ENCODE measurements at regions not wholly inside any gene's neighbourhood (a gene's known extent, or its start where the extent isn't known, plus 50 kb on each side); places are given as distances from the start of the nearest gene placed in this dataset.

DNA sequence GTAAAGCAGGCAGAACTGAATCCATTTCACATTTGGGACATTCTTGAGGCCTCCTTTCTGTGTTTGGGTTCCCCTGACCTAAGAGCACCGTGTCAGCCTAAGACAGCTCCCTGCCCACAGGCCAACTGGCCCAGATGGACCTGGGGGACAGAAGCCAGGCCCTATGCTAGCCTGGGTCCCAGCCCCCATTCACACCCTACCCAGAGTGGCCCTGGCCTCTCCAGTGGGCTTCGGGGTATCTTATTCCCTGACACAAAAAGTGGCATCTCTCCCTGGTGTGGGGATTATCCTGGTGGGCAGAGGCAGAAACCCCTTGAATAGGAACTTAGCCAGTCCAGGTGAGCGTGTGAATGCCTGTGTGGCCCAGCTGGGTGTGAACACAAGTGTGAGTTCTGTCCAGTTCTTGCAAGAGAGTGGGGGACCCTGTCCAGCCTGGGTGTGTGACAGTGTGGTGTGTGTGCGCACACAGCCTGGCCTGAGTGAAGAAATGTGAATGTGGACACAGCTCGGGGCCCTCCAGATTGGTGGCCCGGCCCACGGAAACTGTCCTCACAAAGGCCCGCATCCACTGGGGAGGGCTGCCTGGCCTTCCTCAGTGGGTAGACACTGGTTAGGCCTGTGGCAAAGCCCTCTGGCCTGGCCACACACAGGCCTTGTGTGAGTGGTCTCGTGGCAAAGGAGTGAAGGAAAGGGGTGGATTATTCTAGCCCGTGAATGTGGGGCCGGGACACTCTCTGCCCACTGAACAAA lies 63.0 kb upstream of the HAAO start:
- TF ChIP-seq GABPA (IDR thresholded peaks at IDR 0.05; ENCODE audit: low read depth) (no peak), POLR2AphosphoS5 (IDR thresholded peaks at IDR 0.05; ENCODE audit: low read depth) (no peak), CTCF (IDR thresholded peaks at IDR 0.05; ENCODE audit: insufficient read depth, low read length) (no peak)
